H1 (cell line): ENCODE measurements at regions not wholly inside any gene's neighbourhood (a gene's known extent, or its start where the extent isn't known, plus 50 kb on each side); places are given as distances from the start of the nearest gene placed in this dataset.

Source experiments
- CTCF ChIA-PET: fragments of 300-600 bp; sonication (Branson Sonifier 250); formaldehyde crosslinking; loops from one replicate; lab custom pipeline; 2021; ENCODE audit not compliant: partially characterized antibody; lab: Charles Lee
- POLR2A ChIA-PET: fragments of 300-600 bp; sonication (Branson Sonifier 250); formaldehyde crosslinking; loops from one replicate; lab custom pipeline; 2021; ENCODE audit warnings: inconsistent platforms; ENCODE audit not compliant: partially characterized antibody; lab: Charles Lee
- DNase-seq, 2 experiments: peaks; one replicate each; pipeline versions ENCODE4 v3.0.0 to v3.0.0-alpha.2; 2010 to 2022; ENCODE audit warnings: low spot score in 2 of 2, low read depth in 1 of 2, mixed read lengths in 1 of 2
- FAIRE-seq: peaks from 2 replicates; lab custom pipeline; 2011; peaks lifted over from hg19 to GRCh38; lab: Jason Lieb, UNC
- H2AFZ ChIP-seq: 2 replicates; pipeline ENCODE4 v1.8.1; 2012; ENCODE audit warnings: low read length, inconsistent platforms
- H2AK5ac ChIP-seq: 2 replicates; pipeline ENCODE4 v1.6.1; 2013; ENCODE audit warnings: low read depth, low read length
- H2BK120ac ChIP-seq: replicated peaks from 2 replicates; pipeline ENCODE3; 2013; ENCODE audit warnings: low read depth, low read length, inconsistent platforms
- H2BK12ac ChIP-seq: 2 replicates; pipeline ENCODE4 v1.6.1; 2013; ENCODE audit warnings: low read depth, low read length
- H2BK15ac ChIP-seq: 2 replicates; pipeline ENCODE4 v1.6.1; 2013; ENCODE audit warnings: low read length
- H2BK20ac ChIP-seq: 2 replicates; pipeline ENCODE4 v1.6.1; 2013; ENCODE audit warnings: low read length
- H2BK5ac ChIP-seq: 2 replicates; pipeline ENCODE4 v1.6.1; 2013; ENCODE audit warnings: low read depth, low read length
- H3K14ac ChIP-seq: 2 replicates; pipeline ENCODE4 v1.6.1; 2013; ENCODE audit warnings: inconsistent platforms; ENCODE audit not compliant: insufficient read length
- H3K18ac ChIP-seq: 2 replicates; pipeline ENCODE4 v1.6.1; 2013; ENCODE audit warnings: low read length; ENCODE audit errors: extremely low read depth
- H3K23ac ChIP-seq: 2 replicates; pipeline ENCODE4 v1.6.1; 2013; ENCODE audit warnings: inconsistent platforms; ENCODE audit not compliant: insufficient read length
- H3K23me2 ChIP-seq: 2 replicates; pipeline ENCODE4 v1.6.1; 2013; ENCODE audit warnings: low read depth, low read length
- H3K27ac ChIP-seq: 2 replicates; pipeline ENCODE4 v1.6.1; 2011; ENCODE audit warnings: low read depth, low read length, inconsistent platforms
- H3K27me3 ChIP-seq, 4 experiments: replicated peaks in 1 of 4; 1 replicate in 1 of 4; 2 replicates in 3 of 4; pipeline versions ENCODE4 v1.6.1 to v1.8.1; 2011 to 2013; ENCODE audit warnings: low read length in 3 of 4, mild to moderate bottlenecking in 3 of 4, inconsistent platforms in 2 of 4, mixed read lengths in 2 of 4, moderate library complexity in 1 of 4; ENCODE audit not compliant: control insufficient read depth in 3 of 4, insufficient read depth in 3 of 4; ENCODE audit errors: extremely low read depth in 1 of 4
- H3K36me3 ChIP-seq, 4 experiments: 2 replicates each; pipeline versions ENCODE4 v1.6.1 to v1.8.1; 2011 to 2013; ENCODE audit warnings: mild to moderate bottlenecking in 4 of 4, low read length in 3 of 4, moderate library complexity in 2 of 4, control low read depth in 1 of 4, inconsistent platforms in 1 of 4; ENCODE audit not compliant: insufficient read depth in 4 of 4, control insufficient read depth in 2 of 4
- H3K4ac ChIP-seq: replicated peaks from 2 replicates; pipeline ENCODE3; 2013; ENCODE audit warnings: low read length, low read depth, mixed read lengths, inconsistent platforms; ENCODE audit not compliant: insufficient read length
- H3K4me1 ChIP-seq, 4 experiments: replicated peaks in 1 of 4; 1 replicate in 1 of 4; 2 replicates in 3 of 4; pipeline versions ENCODE4 v1.6.1 to v1.8.1; 2011 to 2013; ENCODE audit warnings: low read length in 3 of 4, inconsistent platforms in 2 of 4, mixed read lengths in 1 of 4; ENCODE audit not compliant: insufficient read depth in 4 of 4, control insufficient read depth in 3 of 4
- H3K4me2 ChIP-seq, 2 experiments: 2 replicates each; pipeline versions ENCODE4 v1.6.1 to v1.8.1; 2011 to 2013; ENCODE audit warnings: low read depth in 2 of 2, low read length in 2 of 2, control low read depth in 1 of 2, inconsistent platforms in 1 of 2, mild to moderate bottlenecking in 1 of 2; ENCODE audit not compliant: insufficient read depth in 1 of 2
- H3K4me3 ChIP-seq, 4 experiments: fragments of 200-600, 300-600 bp in 1 of 4; sonication (generic), shearing (Covaris generic), sonication (Bioruptor Twin) in 1 of 4; 2 replicates each; pipeline versions ENCODE4 v1.5.1 to v1.8.1; 2011 to 2016; ENCODE audit warnings: low read length in 4 of 4, low read depth in 3 of 4, control low read depth in 2 of 4, inconsistent platforms in 2 of 4, mild to moderate bottlenecking in 2 of 4, mixed read lengths in 1 of 4, moderate library complexity in 1 of 4; ENCODE audit not compliant: insufficient read depth in 2 of 4; ENCODE audit errors: extremely low read depth in 1 of 4
- H3K56ac ChIP-seq: replicated peaks from 2 replicates; pipeline ENCODE3; 2013; ENCODE audit warnings: low read depth, mild to moderate bottlenecking, mixed read lengths, low read length, inconsistent platforms; ENCODE audit not compliant: insufficient read length
- H3K79me1 ChIP-seq: 2 replicates; pipeline ENCODE4 v1.6.1; 2013; ENCODE audit warnings: low read depth, low read length, control low read depth
- H3K79me2 ChIP-seq, 2 experiments: 2 replicates each; pipeline versions ENCODE4 v1.6.1 to v1.8.1; 2012 to 2013; ENCODE audit warnings: low read length in 2 of 2, mild to moderate bottlenecking in 2 of 2, inconsistent platforms in 1 of 2; ENCODE audit not compliant: insufficient read depth in 2 of 2, control insufficient read depth in 1 of 2
- H3K9ac ChIP-seq, 4 experiments: replicated peaks in 1 of 4; 1 replicate in 1 of 4; 2 replicates in 3 of 4; pipeline versions ENCODE4 v1.6.1 to v1.8.1; 2011 to 2013; ENCODE audit warnings: low read depth in 3 of 4, low read length in 3 of 4, control low read depth in 2 of 4, mild to moderate bottlenecking in 2 of 4, moderate library complexity in 2 of 4, inconsistent platforms in 1 of 4; ENCODE audit errors: extremely low read depth in 1 of 4
- H3K9me3 ChIP-seq, 2 experiments: 2 replicates each; pipeline versions ENCODE4 v1.6.1 to v1.8.1; 2012 to 2013; ENCODE audit warnings: mild to moderate bottlenecking in 2 of 2, moderate library complexity in 2 of 2, control low read depth in 1 of 2, inconsistent platforms in 1 of 2, low read depth in 1 of 2, low read length in 1 of 2, mixed read lengths in 1 of 2; ENCODE audit not compliant: insufficient read depth in 2 of 2
- H4K20me1 ChIP-seq, 2 experiments: replicated peaks in 1 of 2; 2 replicates each; pipeline versions ENCODE3 to v1.8.1; 2011 to 2013; ENCODE audit warnings: inconsistent platforms in 2 of 2, low read length in 2 of 2, mild to moderate bottlenecking in 1 of 2; ENCODE audit not compliant: insufficient read depth in 2 of 2, control insufficient read depth in 1 of 2
- H4K5ac ChIP-seq: 2 replicates; pipeline ENCODE4 v1.6.1; 2013; ENCODE audit warnings: low read length, low read depth, mixed read lengths, inconsistent platforms; ENCODE audit not compliant: insufficient read length
- H4K8ac ChIP-seq: 2 replicates; pipeline ENCODE4 v1.8.0; 2013; ENCODE audit warnings: mild to moderate bottlenecking, moderate library complexity, low read length, inconsistent platforms; ENCODE audit not compliant: insufficient read depth; ENCODE audit errors: extremely low read depth
- H4K91ac ChIP-seq: replicated peaks from 2 replicates; pipeline ENCODE3; 2013; ENCODE audit warnings: low read length, mixed read lengths, inconsistent platforms; ENCODE audit not compliant: insufficient read length
- ASH2L ChIP-seq: fragments of 200-600, 300-600 bp; sonication (generic); IDR thresholded peaks from one replicate; pipeline ENCODE4 v1.7.1; 2017; ENCODE audit warnings: low read length
- CEBPB ChIP-seq: IDR thresholded peaks from 2 replicates; pipeline ENCODE4 v1.6.1; 2012; ENCODE audit warnings: low read depth, low read length
- EGR1 ChIP-seq: IDR thresholded peaks from 2 replicates; pipeline ENCODE4 v1.6.1; 2011; ENCODE audit warnings: low read depth, low read length, borderline replicate concordance
- FOSL1 ChIP-seq: IDR thresholded peaks from 2 replicates; pipeline ENCODE4 v1.6.1; 2011; ENCODE audit warnings: mild to moderate bottlenecking, low read depth, low read length, moderate library complexity; ENCODE audit not compliant: insufficient read depth
- NRF1 ChIP-seq: IDR thresholded peaks from 2 replicates; pipeline ENCODE4 v1.6.1; 2011; ENCODE audit warnings: mild to moderate bottlenecking, low read depth, low read length, improper control_type of control experiment
- RAD21 ChIP-seq, 2 experiments: IDR thresholded peaks in 1 of 2; conservative IDR thresholded peaks in 1 of 2; 2 replicates each; pipeline ENCODE4 v1.6.1; 2011; ENCODE audit warnings: low read depth in 2 of 2, low read length in 2 of 2, improper control_type of control experiment in 1 of 2, inconsistent platforms in 1 of 2, mild to moderate bottlenecking in 1 of 2, moderate library complexity in 1 of 2
- RBBP5 ChIP-seq: IDR thresholded peaks from 2 replicates; pipeline ENCODE4 v1.7.1; 2012; ENCODE audit warnings: low read depth, mild to moderate bottlenecking, inconsistent platforms, low read length, moderate library complexity, borderline replicate concordance
- SIRT6 ChIP-seq: IDR thresholded peaks from one replicate; pipeline ENCODE4 v1.7.1; 2012; ENCODE audit warnings: low read length, inconsistent platforms
- SRF ChIP-seq: IDR thresholded peaks from 2 replicates; pipeline ENCODE4 v1.6.1; 2011; ENCODE audit warnings: mild to moderate bottlenecking, low read depth, low read length, moderate library complexity
- USF2 ChIP-seq: IDR thresholded peaks from 2 replicates; pipeline ENCODE4 v1.6.1; 2011; ENCODE audit warnings: low read length, improper control_type of control experiment
- WGBS, 2 experiments: shearing (Covaris generic) in 1 of 2; methylation state at CpG; one replicate each; pipeline versions ENCODE4 v1.1.6 to v1.1.7; 2013 to 2015; ENCODE audit warnings: low lambda C conversion rate in 2 of 2, mixed read lengths in 2 of 2, inconsistent platforms in 1 of 2, low coverage in 1 of 2, missing lambda C conversion rate in 1 of 2; ENCODE audit not compliant: insufficient replicate concordance in 2 of 2, insufficient coverage in 1 of 2, insufficient read length in 1 of 2; ENCODE audit errors: extremely low coverage in 1 of 2, missing lambda C conversion rate in 1 of 2; 5-methylcytosine and 5-hydroxymethylcytosine counted together

DNA sequence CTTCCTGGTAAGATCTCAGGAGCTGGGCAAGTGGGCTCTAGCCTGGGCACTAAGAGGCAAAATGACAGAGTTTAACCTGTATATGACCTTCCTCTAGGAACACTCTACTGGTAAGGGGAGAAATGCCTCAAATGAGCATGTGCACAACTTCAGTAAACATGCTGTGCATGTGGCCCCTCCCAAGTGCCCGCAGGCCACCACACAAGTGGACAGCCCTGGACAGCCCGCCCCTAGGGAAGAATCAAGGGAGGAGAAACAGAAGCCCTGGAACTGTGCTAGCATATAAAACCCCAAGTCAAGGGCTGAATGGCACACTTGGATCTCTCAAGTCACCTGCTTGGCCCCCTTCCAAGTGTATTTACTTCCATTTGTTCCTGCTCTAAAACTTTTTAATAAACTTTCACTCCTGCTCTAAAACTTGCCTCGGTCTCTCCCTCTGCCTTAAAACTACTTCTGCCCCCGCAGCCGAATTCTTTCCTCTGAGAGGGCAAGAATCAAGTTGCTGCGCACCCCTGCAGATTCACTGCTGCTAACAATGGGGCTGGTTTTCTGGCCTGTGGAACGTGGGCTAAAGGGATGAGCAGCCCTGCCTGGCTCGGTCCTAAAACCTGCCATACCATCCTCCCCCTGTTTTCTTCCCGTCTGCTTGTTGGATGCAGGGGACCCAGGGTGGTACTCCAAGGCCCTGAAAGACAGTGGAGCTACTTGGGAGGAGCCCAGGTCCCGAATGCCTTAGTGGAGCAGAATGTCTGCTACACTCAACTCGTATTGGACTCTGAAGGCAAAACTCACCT lies 93.5 kb downstream of the IER5 start:
- no peak overlapping the region for H3K9ac ChIP-seq
- H4K8ac ChIP-seq: no peak overlapping the region
- H3K27me3 ChIP-seq: no peaks in the 10 kb centered on the region; a peak in 1 of 7 replicates
- DNase-seq (no peak), FAIRE-seq (no peak)
- POLR2A ChIA-PET: no interaction called here
- no peaks in the 10 kb centered on the region for H4K20me1 ChIP-seq
- H3K79me2 ChIP-seq: no peaks in the 10 kb centered on the region
- H3K27ac ChIP-seq: no peak overlapping the region
- peak overlapping the region; percentile 72 for H3K18ac ChIP-seq
- no peak overlapping the region for H2AK5ac ChIP-seq
- H2BK20ac ChIP-seq: 0 out of 2 replicates have a peak overlapping the region, but pooled peaks have one; percentile 11
- no peaks in the 10 kb centered on the region for H3K23me2 ChIP-seq
- H3K14ac ChIP-seq: no peak overlapping the region
- 47% methylated on average over 11 of the region's 11 CpGs; no CpG with 5 or more reads in 1 of the 2 experiments for WGBS, 2 experiments
- H3K23ac ChIP-seq: no peak overlapping the region
- no peak overlapping the region for H4K5ac ChIP-seq
- CTCF ChIA-PET: interaction anchor here (0.7 to 2.8 kb wide), 4 partner anchors 7 to 241 kb away, joined by 3 to 16 read pairs (median 4); no protein-coding TSS in a partner anchor
- H4K91ac ChIP-seq: no peak overlapping the region
- H2BK5ac ChIP-seq: no peak overlapping the region; the same call in 1 of the 2 replicates
- peak overlapping the region; percentile 10 to 58; a peak in 3 of 4 replicates for H3K4me2 ChIP-seq
- no peaks in the 10 kb centered on the region for H3K9me3 ChIP-seq
- peak overlapping the region; percentile 84 for H2AFZ ChIP-seq
- H3K56ac ChIP-seq: no peak overlapping the region
- H3K36me3 ChIP-seq: no peaks in the 10 kb centered on the region
- TF ChIP-seq RAD21 (IDR thresholded peaks at IDR 0.05 in 1 of 2, conservative IDR thresholded peaks at IDR 0.05 in 1 of 2; ENCODE audit: low read depth in 2 of 2, low read length in 2 of 2) (0 out of 4 replicates have a peak, but pooled peaks of 1 of the 2 experiments have one; percentile 0), ASH2L (no peak), NRF1 (no peak), CEBPB (no peak), RBBP5 (no peak), FOSL1 (no peak), EGR1 (0 out of 2 replicates have a peak, but pooled peaks have one; percentile 19), SRF (no peak), SIRT6 (no peak), USF2 (no peak)
- H3K4ac ChIP-seq: no peak overlapping the region
- no peak overlapping the region; the same call in 1 of the 2 replicates for H2BK12ac ChIP-seq
- no peak overlapping the region; a peak in 1 of 8 replicates for H3K4me3 ChIP-seq
- H2BK15ac ChIP-seq: 0 out of 2 replicates have a peak overlapping the region, but pooled peaks have one; percentile 85
- no peaks in the 10 kb centered on the region for H3K79me1 ChIP-seq
- peak overlapping the region; percentile 61 for H2BK120ac ChIP-seq
- H3K4me1 ChIP-seq: peaks cover 15 to 27% (median 21%) of the 10 kb centered on the region in 4 experiments
